ENCODE measurements at regions not wholly inside any gene's neighbourhood (a gene's known extent, or its start where the extent isn't known, plus 50 kb on each side); places are given as distances from the start of the nearest gene placed in this dataset.

DNA sequence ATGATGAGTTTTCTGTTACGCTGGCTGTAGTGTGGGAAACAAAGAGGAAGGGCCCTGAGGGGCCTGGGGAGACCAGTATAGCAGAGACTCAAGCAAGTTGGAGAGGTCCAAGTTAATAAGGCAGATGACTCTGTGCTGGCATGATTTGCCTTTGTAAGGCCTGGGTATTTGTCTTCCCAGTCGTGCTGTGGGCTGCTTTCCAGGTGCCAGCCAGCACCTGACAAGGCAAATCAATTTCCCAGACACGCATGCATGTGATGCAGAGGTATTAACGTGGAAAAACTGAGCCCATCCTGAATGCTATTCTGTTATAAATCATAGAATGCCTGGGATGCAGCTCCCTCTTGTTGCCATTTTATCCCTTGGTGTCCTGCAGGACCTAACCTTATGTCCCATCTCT lies 175.6 kb downstream of the MFSD1 start:
- no peak overlapping the region for H3K4me3 Mint-ChIP-seq
- peaks cover 3% of the 10 kb centered on the region for H3K9me3 ChIP-seq (ENCODE audit: control insufficient read depth, insufficient read depth, low read length)
- H3K27me3 Mint-ChIP-seq (ENCODE audit: low read depth in 2 of 2): no peaks in the 10 kb centered on the region
- no peak overlapping the region for H3K27ac ChIP-seq (ENCODE audit: low read length)
- no peak for DNase-seq
- no peak for TF ChIP-seq CTCF (IDR thresholded peaks at IDR 0.05)
- ATAC-seq: no peak
- H3K4me3 ChIP-seq (ENCODE audit: low read length): no peak overlapping the region
- H3K27ac Mint-ChIP-seq: no peak overlapping the region
- intact Hi-C loops (cut with micrococcal nuclease): no loop called here
- no peaks in the 10 kb centered on the region for H3K27me3 ChIP-seq (ENCODE audit: control insufficient read depth, insufficient read depth, low read length)
- H3K36me3 Mint-ChIP-seq: no peaks in the 10 kb centered on the region
- H3K36me3 ChIP-seq (ENCODE audit: control insufficient read depth, insufficient read depth, low read length): no peaks in the 10 kb centered on the region
- peaks cover 9 to 10% of the 10 kb centered on the region in 2 donors for H3K9me3 Mint-ChIP-seq
- 74% methylated on average over 4 of the region's 4 CpGs for WGBS (ENCODE audit: insufficient coverage)
- no peaks in the 10 kb centered on the region for H3K4me1 Mint-ChIP-seq
- no peaks in the 10 kb centered on the region for H3K4me1 ChIP-seq (ENCODE audit: control insufficient read depth, insufficient read depth, low read length)

- no peak for DNase-seq
- no peaks in the 10 kb centered on the region for H3K27me3 ChIP-seq (ENCODE audit: control insufficient read depth, insufficient read depth, low read length)
- no peak for TF ChIP-seq CTCF (IDR thresholded peaks at IDR 0.05)
- H3K9me3 ChIP-seq (ENCODE audit: control insufficient read depth, insufficient read depth, low read length): peaks cover 3% of the 10 kb centered on the region
- H3K36me3 ChIP-seq (ENCODE audit: control insufficient read depth, insufficient read depth, low read length): no peaks in the 10 kb centered on the region
- H3K27ac Mint-ChIP-seq: no peak overlapping the region
- H3K27ac ChIP-seq (ENCODE audit: low read length): no peak overlapping the region
- H3K4me1 ChIP-seq (ENCODE audit: control insufficient read depth, insufficient read depth, low read length): no peaks in the 10 kb centered on the region
- H3K36me3 Mint-ChIP-seq: no peaks in the 10 kb centered on the region
- peaks cover 8 to 10% of the 10 kb centered on the region in 2 donors for H3K9me3 Mint-ChIP-seq
- H3K27me3 Mint-ChIP-seq (ENCODE audit: low read depth in 2 of 2): no peaks in the 10 kb centered on the region
- H3K4me3 ChIP-seq (ENCODE audit: low read length): no peak overlapping the region
- 94% methylated on average over 5 of the region's 5 CpGs for WGBS (ENCODE audit: insufficient coverage)
- H3K4me3 Mint-ChIP-seq: no peak overlapping the region
- ATAC-seq: no peak
- H3K4me1 Mint-ChIP-seq: no peaks in the 10 kb centered on the region
- intact Hi-C loops (cut with micrococcal nuclease): no loop called here
These were observed 181.6 kb downstream of the MFSD1 start for GRCh38 chr3:158983216-158984099.

GRCh38 chr3:158991146-158991705 lies 189.4 kb downstream of the MFSD1 start:
- 56% methylated on average over 6 of the region's 6 CpGs for WGBS (ENCODE audit: insufficient coverage)
- DNase-seq (no peak), ATAC-seq (no peak)
- Mint-ChIP-seq H3K4me1 (no peaks in the 10 kb centered on the region), H3K27me3 (ENCODE audit: low read depth in 2 of 2) (no peaks in the 10 kb centered on the region), H3K4me3 (no peak overlapping the region), H3K27ac (no peak overlapping the region), H3K36me3 (no peaks in the 10 kb centered on the region), H3K9me3 (peaks cover 5 to 11% of the 10 kb centered on the region in 2 donors)
- no peak for TF ChIP-seq CTCF (IDR thresholded peaks at IDR 0.05)
- intact Hi-C loops (cut with micrococcal nuclease): no loop called here
- Histone ChIP-seq H3K27ac (ENCODE audit: low read length) (no peak overlapping the region), H3K9me3 (ENCODE audit: control insufficient read depth, insufficient read depth, low read length) (no peaks in the 10 kb centered on the region), H3K4me1 (ENCODE audit: control insufficient read depth, insufficient read depth, low read length) (no peaks in the 10 kb centered on the region), H3K4me3 (ENCODE audit: low read length) (no peak overlapping the region), H3K36me3 (ENCODE audit: control insufficient read depth, insufficient read depth, low read length) (no peaks in the 10 kb centered on the region), H3K27me3 (ENCODE audit: control insufficient read depth, insufficient read depth, low read length) (no peaks in the 10 kb centered on the region)

All from natural killer cell (primary cell).